CD4-positive, alpha-beta T cell treated with Interleukin-1 beta for 1 hour (primary cell): ENCODE measurements at regions not wholly inside any gene's neighbourhood (a gene's known extent, or its start where the extent isn't known, plus 50 kb on each side); places are given as distances from the start of the nearest gene placed in this dataset.

Source experiments
- DNase-seq, 2 donors: peaks; one replicate each; pipeline ENCODE4 v3.0.0-alpha.2; 2020 to 2022

GRCh38 chr2:239461291-239462190, 60.7 kb upstream of the HDAC4 start:
- no peak for DNase-seq

GRCh38 chr2:239460780-239461179, 60.0 kb upstream of the HDAC4 start:
- DNase-seq = no peak

GRCh38 chr2:239459606-239460005, 58.8 kb upstream of the HDAC4 start:
- DNase-seq = no peak

GRCh38 chr2:239459056-239459455, 58.2 kb upstream of the HDAC4 start:
- no peak for DNase-seq

GRCh38 chr2:239457586-239458445, 57.0 kb upstream of the HDAC4 start:
- DNase-seq = no peak

GRCh38 chr2:239456940-239457339, 56.1 kb upstream of the HDAC4 start:
- DNase-seq = no peak

- DNase-seq = no peak
These were observed 54.8 kb upstream of the HDAC4 start for GRCh38 chr2:239455436-239456203.

GRCh38 chr2:239454507-239454906, 53.7 kb upstream of the HDAC4 start:
- DNase-seq = no peak
